ENCODE measurements at regions not wholly inside any gene's neighbourhood (a gene's known extent, or its start where the extent isn't known, plus 50 kb on each side); places are given as distances from the start of the nearest gene placed in this dataset.
"Not testable (repeated sequence)": the region's sequence is repeated elsewhere in the genome, so short reads cannot be mapped to it uniquely, and the experiment has no call there.

DNA sequence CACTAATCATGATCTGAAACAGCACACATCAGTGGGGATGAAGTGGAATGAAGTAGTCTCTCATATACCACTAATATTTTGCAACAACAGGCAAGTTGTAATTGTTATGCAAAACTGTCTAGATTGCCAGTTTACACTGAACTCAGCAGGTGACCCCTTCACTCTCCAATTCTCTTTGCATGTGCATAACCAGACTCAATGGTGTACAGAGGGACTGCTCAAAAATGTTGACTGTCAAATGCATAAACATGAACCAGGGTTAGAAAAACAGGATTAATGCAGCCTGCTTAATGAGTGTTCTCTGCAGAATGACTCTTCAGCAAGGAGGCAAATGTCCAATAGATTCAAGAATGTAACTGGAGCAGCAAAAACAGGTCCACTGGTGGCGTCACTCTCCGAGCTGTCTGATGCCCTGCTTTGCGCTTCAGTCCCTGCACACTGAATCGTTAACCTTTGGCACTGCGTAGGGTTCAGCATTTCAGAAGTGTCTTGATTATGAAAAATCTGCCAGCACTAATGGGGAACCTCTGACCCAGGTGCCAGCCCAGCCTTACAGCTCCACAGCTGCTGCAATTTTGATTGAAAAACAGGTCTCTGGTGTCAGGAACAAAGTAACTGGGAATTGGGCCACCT, 209.3 kb downstream of the TDRD15 start:
- no peak for DNase-seq (ENCODE audit: low read depth)

DNA sequence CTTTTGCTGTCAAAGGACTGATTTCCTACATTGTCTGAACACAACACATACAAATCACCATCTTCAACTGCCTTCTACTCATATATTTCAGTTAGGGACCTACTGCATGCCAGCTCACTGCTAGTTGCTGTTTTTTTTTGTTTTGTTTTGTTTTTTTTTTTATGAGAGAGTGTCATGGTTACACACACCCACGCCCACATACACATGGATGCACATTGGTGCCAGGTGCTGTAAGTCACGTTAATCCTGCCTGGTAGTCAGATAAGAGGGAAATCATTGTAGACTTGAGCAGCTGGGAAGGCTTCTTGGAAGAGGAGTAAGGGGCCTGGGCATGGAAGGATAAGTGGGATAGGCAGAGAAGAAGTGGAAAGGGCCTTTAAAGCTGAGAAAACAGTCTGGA, 209.9 kb downstream of the TDRD15 start:
- DNase-seq (ENCODE audit: low read depth): no peak

DNA sequence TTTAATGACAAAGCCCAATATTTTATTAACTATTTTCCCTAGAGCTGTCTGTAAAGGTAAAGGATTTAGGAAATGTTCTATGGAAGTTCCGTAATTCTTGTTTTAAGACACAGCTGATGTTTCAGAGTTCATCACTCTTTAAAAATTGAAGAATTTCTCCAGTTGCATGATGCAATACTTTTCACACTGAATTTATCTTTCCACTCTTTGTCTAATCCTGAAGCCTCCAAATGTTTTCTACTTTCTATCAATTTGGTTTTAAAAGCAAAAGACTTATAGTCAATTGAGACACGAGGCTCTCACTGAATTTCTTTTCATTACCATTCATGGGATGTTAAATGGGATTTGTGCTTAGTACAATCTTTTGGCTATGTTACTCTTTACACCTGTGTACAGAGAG, 223.2 kb downstream of the TDRD15 start:
- no peak for DNase-seq (ENCODE audit: low read depth)

DNA sequence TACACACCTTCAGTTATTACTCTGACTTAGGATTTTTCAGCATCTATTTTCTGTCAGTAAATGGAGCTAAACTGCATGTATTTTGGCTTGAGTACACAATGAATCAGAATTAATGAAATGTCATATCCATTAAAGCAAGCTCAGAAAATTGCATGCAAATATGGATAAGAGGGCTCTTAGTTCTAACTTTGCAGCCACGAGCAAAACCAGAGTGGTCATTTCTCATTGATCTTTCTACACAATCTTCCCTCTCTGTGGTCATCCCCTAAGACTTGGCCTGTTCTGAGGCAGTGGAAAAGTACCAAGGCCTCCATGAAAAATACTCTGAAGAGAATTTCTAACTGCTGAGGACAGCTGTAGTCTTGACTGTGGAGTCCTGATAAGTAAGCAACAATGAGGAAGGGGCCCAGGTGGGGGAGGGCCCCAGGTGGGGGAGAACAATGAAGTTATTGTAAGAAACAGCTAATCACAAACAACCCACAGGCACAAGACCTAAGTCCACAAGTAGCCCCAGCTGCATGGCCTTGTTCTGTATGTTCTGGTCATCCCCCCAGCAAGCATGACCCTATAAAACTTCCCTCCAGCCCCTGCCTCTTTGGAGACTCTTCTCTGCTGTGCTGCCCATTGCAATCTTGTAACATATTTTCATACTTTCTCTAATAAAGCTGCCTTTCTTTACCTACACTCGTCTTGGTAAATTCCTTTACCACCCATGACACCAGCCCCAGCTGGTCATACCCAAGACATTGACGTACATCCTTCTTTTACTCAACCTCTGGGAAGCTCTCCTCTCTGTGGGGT, 230.3 kb downstream of the TDRD15 start:
- no peak for DNase-seq (ENCODE audit: low read depth)

DNA sequence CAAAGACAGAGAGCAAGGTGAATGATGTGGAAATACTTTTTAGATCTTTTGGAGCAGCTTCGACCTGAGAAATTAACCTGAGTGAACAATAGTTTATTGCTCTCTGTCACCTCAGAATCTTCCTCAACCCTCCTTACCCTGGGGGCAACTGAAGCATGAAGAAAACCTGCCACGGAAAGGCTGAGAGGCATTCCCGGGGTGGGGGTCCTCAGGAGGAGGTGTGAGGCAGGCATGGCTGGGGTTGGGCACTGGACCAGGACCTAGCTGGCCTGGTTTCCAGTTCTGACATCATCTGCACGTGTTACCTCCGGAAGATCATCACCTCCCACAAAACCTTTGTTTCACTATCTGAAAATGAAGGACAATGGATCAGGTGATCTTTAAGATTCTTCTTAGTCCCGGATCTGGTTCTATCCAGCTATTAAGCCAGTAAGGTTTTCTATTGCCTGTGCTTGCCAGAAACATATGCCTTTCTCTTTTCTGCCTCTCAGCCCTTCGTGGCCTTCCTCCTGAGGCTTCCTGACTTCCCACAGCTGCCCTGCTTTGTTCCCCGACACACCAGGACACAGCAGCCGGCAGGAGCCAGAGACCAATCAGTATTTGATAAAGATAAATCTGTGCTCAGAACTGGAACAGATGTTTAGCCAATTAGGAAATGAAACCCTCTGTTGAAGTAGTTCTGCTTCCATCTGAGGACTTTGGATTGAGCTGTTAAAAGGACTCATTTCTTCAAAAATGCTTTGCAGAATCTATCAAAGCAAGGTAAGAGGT, 232.5 kb downstream of the TDRD15 start:
- DNase-seq (ENCODE audit: low read depth): no peak

DNA sequence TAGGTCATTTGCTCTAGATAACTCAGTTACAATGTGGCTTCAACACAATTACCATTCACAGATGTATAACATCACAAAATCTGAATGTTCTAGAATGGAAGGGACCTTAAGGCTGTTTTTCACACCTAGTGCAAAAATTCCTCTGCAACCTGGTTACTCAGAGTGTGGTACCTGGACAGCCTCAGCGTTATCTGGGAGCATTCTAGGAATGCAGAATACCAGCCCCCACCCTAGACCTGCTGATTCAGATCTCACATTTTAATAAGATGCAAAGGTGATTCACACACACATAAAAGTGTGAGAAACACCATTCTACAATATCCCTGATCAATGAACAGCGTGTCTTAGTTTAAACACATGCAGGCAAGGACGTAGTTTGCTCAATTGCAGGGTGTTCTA, 233.1 kb downstream of the TDRD15 start:
- no peak for DNase-seq (ENCODE audit: low read depth)

DNA sequence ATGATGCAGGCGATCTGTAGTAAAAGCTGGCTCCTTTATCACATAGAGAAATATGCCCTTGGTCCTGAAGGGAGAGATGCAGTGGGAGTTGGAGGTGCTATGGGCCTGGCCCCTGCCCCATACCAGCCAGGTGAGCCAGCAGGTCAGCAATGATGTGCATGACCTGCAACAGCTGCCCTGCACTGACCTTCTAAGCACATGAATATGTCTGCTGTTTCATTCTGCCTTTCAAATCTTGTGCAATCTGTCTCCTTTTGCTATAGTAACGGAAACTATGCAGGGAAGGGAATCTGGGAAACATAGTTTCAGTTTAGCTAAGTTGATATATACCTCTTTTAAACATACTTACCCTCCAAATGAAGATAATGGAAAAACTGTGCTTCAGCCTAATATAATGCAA, 235.2 kb downstream of the TDRD15 start:
- DNase-seq (ENCODE audit: low read depth): no peak

DNA sequence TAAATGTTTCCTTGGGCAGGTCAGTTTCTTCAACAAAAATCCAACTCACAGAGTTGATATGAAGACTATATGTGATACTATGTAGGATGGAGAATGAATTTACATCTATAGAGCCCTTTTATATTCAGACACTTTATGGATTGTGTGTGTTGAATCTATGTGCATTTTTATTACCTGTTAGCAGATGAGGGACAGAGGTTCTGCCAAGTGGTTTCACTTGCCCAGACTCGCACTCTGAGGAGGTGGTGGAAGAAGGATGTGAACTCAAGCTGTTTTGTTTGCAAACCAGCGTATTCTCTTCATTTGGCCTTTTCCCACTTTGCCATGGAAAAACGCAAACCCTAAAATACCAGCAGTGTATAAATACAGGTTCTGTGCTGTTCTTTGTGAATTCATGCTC, 237.6 kb downstream of the TDRD15 start:
- no peak for DNase-seq (ENCODE audit: low read depth)

DNA sequence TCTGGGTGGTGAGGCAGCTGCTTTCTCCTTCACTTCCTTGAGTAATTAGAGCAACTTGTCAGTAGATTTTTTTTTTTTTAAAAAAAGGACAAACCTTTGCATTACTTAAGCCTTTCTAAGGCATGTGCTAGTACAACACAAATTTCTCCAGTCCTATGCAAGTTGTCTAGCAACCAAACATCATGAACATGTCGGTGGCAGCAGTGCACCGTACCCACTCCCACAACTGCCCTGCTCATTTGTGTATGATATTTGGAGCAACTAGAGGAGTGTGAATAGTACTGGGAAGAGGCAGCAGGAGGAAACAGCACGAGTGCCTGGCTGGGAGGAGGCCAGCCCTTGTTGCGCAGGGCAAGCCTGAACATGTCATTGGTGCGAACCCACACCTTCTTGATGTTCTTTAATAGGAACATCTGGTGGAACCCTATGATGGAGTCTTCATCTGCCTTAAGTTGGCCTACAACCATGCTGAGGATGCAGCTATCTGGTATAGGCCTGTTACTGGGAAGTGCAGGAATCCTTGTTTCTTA, 238.3 kb downstream of the TDRD15 start:
- no peak for DNase-seq (ENCODE audit: low read depth)

DNA sequence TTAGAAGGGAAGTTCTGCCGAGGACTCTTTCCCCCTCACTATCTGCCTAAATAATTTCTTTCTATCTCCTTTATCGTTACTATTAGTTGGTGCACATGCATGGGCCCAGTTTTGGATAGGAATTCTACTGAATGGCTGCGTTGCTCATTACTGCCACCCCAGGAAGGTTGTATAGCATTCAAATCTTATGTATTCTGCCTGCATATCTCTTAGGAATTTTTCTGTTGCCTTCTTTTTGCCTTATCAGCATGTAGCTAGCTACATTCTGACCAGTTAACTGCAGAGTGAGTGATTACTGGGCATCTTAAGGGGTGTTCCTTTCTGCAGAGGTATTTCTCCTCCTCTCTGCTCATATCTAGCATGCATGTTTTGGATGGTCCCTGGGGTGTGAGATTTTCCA, 239.6 kb downstream of the TDRD15 start:
- DNase-seq (ENCODE audit: low read depth): no peak

DNA sequence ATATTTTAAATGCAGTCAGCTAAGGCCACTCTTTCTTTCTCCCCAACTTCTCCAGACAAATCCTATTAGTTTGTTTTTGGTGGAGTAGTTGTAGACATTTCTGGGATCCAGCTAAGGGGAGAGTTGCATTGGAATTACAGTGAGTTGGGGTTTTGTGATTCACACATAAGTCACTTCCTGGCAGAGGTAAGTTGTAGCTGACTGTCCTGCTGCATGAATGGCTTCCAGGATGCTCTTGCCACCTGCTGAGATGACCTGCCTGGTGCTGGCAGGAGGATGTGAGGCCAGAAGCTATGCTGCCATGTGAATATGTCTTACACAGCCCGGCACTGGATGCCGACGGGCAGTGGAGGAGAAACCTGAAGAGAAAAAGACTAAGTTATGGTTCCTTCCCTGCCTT, 243.7 kb downstream of the TDRD15 start:
- no peak for DNase-seq (ENCODE audit: low read depth)

DNA sequence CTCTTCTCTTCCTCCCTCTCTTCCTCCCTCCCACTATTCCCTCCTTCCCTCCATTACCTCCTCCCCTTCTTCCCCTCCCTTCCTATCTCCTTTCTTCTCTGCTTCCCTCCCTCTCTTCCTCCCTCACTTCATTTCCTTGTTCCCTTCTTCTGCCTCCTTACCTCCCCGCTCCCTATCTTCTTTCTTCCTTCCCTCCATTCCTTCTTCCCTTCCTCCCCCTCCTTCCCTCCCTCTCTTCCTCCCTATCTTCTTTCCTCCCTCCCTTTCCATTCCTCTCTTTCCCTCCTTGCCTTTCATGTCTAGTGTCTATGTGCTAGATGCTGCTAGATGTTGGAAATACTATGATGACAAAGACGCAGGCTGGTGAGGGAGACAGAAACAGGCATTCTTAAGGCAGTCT, 246.0 kb downstream of the TDRD15 start:
- no peak for DNase-seq (ENCODE audit: low read depth)

DNA sequence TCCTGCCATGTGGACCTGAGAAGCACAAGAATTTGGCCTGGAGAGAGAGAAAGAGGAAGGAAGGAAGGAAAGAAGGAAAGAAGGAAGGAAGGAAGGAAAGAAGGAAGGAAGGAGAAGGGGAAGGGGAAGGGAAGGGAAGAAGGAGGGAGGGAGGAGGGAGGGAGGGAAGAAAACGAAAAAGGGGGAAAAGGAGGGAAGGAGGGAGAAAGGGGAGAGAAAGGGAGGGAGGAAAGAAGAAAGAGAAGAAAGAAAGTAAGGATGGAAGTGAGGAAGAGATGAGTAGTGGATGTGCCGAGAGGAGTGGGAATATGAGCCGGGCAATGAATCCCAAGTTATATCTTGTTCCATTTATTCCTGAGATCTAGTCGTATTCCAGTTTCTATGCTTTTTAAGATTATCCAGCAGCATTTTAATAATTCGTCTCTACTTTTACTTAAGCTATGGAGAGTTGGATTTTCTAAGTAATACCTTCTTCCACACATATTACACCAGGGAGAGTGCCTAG, 247.8 kb downstream of the TDRD15 start:
- DNase-seq (ENCODE audit: low read depth): no peak

DNA sequence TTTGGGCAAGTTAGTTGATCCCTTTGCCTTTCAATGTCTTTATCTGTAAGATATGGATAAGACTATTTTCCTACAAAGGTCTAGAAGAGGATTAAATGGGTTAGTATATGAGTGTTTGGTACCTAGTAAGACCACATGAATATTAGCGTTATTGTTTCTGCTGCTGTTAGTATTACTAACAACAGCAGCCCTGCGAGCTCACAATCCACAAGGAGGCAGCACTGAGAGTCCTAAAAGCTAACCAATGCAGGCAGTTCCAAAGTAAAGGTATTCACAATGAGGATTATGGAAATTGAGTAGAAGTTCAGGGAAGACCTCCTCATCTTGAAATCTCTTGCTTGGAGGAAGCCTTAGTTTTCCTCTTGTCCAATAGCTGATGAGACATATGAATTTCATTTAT, 248.9 kb downstream of the TDRD15 start:
- DNase-seq (ENCODE audit: low read depth): no peak

DNA sequence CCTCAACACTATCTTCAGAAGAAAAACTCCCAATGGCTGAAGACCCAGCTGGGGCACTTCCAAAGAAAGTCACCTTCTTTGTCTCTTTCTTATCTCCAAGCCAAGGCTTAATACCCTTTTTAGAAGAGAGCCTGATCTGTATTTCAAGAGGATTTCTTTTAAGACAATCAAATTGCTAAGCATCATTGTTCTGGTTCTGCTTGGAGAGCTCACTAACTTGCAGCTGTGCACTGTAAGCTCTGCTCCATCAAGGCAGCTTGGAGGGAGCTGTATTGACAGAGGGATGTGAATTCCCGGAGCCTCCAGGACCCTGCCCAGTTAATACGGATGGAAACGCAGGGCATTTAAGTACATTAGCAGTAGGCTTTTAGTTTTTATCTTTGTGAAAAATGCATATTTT, 253.1 kb downstream of the TDRD15 start:
- DNase-seq (ENCODE audit: low read depth): no peak

DNA sequence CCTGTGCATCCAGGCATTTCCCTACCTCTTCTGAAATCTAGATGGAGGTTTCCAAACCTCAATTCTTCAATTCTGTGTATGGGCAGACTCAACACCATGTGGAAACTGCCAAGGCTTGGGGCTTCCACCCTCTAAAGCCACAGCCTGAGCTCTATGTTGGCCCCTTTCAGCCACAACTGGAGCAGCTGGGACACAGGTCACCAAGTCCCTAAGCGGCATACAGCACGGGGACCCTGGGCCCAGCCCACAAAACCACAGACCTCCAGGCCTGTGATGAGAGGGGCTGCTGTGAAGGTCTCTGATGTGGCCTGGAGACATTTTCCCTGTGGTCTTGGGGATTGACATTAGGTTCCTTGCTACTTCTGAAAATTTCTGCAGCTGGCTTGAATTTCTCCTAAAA, 255.4 kb downstream of the TDRD15 start:
- DNase-seq (ENCODE audit: low read depth): no peak

DNA sequence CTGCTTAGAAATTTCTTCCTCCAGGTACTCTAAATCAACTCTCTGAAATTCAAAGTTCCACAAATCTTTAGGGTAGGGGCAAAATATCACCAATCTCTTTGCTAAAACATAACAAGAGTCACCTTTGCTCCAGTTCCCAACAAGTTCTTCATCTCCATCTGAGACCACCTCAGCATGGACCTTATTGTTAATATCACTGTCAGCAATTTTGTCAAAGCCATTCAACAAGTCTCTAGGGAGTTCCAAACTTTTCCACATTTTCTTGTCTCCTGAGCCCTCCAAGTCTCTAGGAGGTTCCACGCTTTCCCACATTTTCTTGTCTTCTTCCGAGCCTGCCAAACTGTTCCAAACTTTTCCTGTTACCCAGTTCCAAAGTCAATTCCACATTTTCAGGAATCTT, 255.9 kb downstream of the TDRD15 start:
- not testable (repeated sequence) for DNase-seq (ENCODE audit: low read depth)

DNA sequence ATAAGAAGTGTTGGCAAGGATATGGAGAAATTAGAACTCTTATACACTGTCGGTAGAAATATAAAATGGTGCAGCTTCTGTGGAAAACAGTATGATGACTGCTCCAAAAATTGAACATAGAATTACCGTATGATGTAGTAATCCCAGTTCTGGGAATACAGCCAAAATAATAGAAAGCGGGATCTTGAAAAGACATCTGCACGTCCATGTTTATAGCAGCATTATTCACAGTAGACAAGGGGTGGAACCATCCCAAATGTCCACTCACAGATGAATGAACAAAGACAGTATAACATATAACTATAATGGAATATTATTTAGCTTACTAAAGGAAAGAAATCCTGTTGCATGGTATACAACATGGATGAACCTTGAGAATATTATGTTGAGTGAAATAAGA, 257.7 kb downstream of the TDRD15 start:
- no peak for DNase-seq (ENCODE audit: low read depth)

DNA sequence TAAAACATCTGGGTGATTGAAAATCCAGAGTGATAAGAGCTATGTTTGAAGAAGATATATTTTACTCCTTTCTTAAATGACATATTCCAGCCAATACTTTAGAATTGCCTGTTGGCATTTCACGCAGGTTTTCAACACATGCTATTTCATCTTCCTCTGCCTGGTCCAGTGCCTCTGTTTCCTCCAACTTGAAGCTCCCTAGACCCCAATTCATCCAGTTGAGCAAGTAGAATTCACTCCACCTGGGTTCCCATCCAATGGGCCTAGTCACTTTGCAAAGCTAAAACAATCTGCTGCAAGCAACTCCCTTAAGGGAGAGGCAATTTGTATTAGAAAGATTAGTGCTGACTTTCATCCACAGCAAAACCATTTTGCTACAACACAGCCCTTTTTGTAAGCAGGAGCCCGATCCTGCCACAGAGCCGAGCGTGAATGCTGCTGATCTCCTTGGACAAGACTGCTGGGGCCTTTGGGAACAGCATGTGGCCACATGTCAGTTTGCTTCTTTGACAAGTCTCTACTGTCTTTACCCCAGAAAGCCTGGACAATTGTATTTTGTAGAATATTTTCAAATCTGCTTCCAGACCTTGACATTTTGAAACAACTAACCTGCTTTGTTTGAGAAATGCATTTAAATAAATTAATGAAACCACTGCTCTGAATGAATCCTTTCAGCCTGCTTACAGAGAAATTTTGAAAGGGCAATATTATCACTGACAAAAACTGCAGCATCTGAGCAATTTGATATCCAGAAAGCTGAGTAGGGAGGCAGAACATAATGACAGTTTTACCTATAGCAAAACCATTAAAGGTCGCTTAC, 259.1 kb downstream of the TDRD15 start:
- no peak for DNase-seq (ENCODE audit: low read depth)

DNA sequence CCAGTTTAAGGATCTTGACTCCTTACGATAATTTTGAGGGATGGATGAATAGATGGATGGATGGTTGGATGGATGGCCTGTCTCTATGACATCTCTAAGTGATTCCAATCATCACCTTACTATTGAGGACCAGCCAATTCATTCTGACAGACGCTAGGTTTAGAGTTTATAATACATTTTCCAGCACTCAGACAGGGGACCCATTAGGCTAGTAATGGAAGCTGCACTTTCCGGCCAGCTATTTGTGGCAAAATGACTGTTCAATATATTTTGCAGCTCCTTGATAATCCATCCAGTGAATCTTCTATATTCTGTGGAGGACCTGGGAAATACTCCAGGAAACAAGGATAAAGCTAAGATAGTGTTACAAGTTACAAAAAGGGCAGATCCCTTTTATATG, 262.9 kb downstream of the TDRD15 start:
- DNase-seq (ENCODE audit: low read depth): no peak

DNA sequence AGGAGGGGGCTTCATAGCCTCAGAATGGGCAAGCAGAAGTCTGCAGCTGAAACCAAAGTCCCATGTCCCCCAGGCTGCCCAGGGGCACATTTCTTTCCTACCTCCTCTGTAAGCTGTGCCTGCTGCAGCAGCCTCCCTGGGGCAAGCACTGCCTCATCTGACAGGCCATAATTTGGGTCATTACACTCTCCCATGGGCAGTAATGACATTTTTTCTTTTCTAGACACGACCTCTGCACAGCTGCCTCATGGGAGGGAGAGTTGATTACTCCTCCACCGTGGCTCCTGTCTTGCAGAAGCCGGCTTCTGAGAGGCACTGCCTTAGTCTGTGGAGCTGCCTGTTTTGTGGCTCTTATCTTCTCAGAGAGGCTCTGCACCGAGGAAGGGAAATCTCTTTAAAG, 268.9 kb downstream of the TDRD15 start:
- DNase-seq (ENCODE audit: low read depth): no peak

DNA sequence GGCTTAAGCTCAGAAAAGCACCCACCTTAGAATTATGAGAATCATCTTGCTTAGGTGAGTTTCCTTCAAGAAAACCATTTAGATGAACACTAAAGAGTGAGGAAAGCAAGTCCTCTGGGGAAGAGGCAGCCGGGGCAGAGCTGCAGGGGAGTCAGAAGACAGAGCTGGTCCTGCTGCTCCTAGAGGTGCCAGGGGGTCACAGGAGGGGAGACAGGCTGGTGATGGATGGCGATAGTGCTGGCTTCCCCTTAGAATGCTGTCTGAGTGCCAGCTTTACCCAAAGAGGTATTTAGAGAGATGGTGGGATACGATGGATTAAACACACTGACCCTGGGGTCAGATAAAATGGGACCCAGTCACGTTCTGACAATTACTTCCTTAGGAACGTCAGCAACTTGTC, 269.4 kb downstream of the TDRD15 start:
- no peak for DNase-seq (ENCODE audit: low read depth)

All from stimulated activated CD8-positive, alpha-beta memory T cell treated with anti-CD3 and anti-CD28 coated beads, Interleukin-15, amount 100 ng/mL, for 24 hours (primary cell).